GM12892 (cell line): ENCODE measurements at regions not wholly inside any gene's neighbourhood (a gene's known extent, or its start where the extent isn't known, plus 50 kb on each side); places are given as distances from the start of the nearest gene placed in this dataset.

Source experiments
- POLR2A ChIP-seq: IDR thresholded peaks from 2 replicates; pipeline ENCODE4 v1.6.1; 2011; ENCODE audit warnings: low read depth, low read length, control low read depth
- POLR2AphosphoS5 ChIP-seq: IDR thresholded peaks from 2 replicates; pipeline ENCODE4 v1.6.1; 2011; ENCODE audit warnings: low read depth, low read length, control low read depth

DNA sequence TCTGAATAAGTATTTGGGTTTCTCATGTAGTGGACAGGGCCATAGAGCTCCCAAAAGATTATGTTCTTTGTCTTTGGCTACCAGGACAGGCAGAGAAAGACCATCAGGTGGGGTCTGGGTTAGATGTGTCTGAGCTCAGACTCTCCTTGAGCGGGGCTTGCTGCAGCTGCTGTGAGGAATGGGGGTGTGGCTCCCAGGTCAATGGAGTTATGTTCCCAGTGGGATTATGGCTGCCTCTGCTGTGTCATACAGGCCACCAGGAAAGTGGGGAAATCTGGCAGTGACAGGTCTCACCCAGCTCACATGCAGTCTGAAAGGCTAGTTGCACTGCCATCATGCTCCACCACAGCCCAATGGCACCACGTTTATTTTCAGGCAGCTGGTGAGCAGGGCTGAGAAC, 97.0 kb upstream of the FERD3L start:
- TF ChIP-seq POLR2A (no peak), POLR2AphosphoS5 (no peak)
